Stimulated activated CD4-positive, alpha-beta T cell treated with anti-CD3 and anti-CD28 coated beads, Interleukin-1b, Interleukin-23, amount 100 ng/mL, for 1 hour (primary cell): ENCODE measurements at regions not wholly inside any gene's neighbourhood (a gene's known extent, or its start where the extent isn't known, plus 50 kb on each side); places are given as distances from the start of the nearest gene placed in this dataset.

Source experiments
- DNase-seq, 2 donors: peaks; one replicate each; pipeline ENCODE4 v3.0.0-alpha.2; 2020; ENCODE audit warnings: low read depth in 2 of 2

DNA sequence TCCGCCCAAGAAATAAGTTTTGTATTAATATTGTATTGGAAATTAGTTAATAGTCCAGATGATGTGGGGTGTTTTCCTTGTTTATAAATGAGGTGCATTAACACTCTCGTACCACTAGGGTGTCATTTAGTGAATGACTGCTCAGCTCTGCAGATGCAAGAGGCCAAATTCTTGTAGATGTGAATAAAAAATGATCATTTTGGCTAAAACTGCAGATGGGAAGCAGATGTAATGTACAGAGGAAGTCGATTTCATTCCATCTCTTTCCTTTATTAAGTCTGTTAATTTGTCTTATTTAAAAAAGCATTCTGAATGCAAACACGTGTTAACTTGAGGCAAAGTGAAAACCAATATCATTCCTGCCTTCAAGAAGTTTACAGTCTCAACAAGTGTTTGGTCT, 108.1 kb downstream of the DHX15 start:
- DNase-seq: no peak

DNA sequence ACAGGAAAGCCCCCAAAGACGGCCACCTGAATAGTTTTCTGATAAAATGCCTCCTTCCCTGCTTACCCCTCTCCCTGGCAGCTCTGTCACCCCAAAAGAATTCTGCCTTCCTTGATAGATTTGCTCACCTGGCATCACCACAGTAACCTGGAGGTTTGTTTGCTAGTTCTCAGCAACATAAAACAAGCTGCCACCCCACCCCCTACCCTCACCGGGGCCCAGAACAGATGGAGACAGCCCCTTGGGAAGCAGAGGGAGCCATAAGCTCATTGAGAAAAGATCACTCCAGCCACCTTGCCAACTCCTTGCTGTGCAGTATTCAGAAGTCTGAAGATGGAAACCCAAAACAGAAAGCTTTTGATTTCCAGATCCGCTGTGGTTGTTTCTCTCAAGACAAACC, 108.6 kb downstream of the DHX15 start:
- DNase-seq: no peak

DNA sequence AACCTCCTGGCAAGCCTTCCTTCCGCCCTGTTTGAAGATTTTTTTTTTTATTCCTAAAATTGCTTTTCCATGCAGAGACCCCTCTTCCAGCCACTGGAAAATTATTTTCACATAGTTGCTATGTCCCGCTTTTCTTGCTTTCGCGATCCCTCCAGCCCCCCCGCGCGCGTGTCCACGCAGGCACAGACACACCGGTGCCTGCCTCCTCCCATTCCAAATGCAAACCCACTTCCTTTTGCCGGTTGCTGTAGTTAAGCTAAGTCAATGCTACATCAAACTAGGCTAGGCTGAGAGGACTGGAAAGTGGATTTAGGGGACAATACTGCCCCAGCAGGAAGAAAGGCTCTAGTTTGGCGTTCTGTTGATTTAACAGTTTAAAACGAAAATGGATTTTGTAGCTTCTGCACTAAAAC, 111.0 kb downstream of the DHX15 start:
- DNase-seq: no peak

DNA sequence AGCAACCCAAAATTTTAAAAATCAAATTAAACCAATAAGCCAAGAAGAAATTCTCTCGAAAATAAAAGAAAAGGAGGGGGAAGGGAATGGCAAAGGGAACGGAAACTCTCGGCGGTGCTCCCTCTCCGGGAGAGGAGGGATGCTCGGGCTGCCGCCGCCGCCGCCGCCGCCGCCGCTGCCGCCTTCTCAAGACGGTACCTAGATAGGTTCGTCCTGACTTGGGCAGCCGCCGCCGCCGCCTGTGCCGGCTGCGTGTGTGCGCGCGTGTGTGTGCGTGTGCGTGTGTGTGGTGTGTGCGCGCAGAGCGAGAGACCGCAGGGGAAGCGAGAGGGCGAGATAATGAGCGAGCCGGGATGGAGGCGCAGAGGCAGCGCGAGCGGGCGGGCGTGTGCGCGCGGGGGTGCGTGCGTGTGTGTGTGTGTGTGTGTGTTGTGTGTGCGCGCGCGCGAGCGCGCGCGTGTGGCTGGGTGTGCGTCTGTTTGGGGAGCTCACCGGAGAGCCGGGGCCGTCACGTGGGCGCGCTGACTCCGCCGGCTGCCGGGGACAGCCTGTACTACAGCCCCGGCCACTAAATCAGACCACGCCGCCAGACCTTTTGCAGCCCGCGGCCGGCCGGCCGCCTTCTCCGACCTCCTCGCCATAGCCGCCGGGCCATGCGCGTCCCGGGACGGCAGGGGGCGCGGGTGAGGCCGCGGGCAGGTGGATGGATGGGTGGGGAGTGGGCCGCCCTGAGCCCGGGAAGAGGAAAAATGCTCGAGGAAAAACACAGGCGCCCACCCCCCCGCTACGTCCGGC, 111.6 kb downstream of the DHX15 start:
- DNase-seq: peak; percentile 17 to 32

DNA sequence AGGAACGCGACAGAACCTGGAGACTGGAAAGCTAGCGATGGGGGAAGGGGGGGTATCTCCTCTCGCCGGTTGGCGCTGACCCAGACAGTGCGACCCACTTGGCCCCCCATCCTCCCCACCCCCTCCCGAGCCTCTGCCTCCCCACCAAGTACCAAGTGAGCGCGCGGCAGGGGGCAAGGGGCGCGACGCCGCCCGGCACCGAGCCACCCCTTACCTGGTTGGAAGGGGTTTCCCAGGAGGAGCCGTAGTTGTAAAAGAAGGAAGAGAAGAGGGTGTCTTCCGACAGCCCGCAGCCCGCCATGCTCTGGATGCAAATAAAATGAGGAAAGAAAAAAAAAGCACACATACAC, 112.2 kb downstream of the DHX15 start:
- no peak for DNase-seq

DNA sequence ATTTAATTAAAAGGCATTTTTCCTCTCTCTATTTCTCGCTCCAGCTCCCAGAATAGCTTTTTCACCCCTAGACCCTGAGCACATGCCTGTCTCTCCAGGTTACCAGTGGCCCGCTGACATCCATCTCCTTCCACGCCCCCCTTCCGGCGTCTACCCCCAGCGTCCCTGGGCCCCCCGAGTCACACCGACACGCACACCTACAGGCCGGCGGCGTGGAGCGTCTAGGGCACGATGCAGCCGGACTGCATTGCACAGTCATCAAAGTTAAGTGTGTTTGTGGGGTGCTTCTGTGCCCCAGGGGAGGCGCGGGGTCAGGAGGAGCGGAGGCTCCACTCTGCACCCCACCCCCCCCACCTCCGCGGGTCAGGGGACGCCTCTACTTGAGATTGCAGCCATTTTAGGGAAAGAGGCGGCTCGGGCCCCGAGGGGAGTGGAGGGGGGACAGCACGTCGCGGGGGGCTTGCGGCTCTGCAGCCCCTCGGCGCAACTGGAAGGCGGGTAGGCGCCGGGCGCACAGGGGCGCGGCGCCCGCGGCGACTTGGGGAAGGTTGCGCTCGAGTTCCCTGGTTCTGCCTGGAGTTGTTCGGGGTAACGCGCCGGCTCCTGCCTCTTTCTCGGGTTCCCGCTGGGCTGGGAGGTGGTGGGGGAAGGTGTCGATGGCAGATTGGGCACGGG, 112.7 kb downstream of the DHX15 start:
- DNase-seq: no peak

DNA sequence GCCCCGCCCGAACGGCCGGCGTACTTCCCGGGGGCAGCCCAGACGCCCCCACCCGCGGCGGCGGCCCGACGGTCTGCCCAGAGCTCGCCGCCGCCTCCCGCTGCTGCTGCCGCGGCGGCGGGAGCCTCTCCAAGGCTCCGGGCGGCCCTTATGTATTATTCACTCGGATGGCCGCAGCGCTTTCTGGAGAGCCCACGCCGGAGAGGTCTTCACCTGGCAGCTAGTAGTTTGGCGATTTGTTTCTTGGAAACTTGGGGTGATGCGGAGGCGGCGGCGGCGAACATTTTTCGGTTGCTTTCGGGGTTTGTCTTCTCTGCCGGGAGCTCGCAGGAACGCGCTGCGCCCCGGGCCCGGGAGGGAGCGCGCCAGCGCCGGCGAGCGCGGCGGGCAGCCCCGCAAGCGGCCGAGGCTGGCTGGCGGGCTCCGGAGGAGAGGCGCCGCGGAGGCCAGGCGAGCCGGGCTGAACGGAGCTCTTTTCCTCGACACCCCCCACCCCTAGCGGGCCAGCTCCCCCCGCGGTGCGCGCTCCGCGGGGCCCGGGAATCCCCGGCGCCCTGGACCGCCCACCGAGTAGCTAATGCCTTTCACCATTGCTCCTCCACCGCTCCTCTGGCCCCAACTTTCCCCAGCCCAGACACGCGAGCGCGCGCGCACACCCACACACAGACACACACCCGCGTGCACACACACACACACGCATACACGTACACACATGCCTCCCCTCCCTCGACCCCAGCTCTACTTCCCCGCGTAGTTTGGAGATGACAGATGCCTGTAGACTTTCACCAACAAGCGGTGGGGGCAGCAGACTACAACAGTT, 113.5 kb downstream of the DHX15 start:
- DNase-seq: no peak

DNA sequence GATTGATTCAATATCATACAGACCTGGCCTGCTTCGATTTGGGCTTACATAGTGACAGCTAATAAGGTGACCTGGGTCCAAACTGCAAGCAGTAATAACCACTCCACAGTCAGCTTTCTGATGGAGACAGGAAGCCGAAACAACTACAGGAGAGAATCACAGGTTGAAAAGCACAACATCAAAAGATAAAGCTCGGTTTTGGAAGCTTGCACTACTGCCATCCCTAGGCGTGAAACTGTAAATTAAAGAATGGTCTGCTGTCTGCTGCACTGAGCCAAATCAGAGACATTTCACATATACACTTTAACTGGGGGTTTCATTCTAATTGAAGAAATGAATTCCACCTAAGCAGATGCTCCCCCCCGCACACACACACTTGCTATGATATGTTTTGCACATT, 116.3 kb downstream of the DHX15 start:
- no peak for DNase-seq

DNA sequence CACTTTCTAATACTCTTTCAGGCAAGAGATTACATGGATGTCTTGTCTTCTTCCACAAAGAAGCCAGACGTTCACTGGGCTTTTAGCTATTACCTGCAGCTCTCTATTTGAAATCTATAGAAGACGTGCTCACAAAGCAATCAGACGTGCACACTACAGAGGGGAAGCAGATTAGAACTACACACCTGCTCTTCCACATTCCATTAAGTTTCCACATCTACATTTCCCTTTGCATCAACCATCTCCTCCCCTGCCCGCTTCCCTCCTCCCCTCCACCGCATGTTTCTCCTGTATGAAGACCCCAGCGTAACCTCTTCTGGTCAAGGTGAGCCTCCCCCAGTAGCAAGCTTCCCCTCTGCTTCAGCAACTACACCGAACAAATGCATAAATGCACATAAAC, 119.8 kb downstream of the DHX15 start:
- DNase-seq: no peak

DNA sequence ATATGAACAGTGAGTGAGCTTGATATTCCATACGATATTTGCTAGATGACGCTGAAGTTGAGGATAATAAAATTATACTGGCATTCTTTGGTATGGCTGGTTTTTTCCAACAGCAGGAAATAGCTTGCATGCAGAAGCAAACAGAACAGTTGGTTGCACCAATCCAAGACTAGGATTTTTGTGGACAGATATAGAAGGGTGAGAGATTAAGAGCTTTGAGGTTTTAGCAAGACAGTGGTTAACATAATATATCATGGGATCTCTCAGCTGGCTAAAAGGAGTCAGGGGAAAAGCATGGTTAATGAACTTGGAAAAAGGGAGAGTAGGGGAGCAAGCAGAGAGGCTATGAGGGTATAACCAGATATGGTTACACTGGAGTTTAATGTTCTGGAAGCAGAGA, 127.9 kb downstream of the DHX15 start:
- no peak for DNase-seq

DNA sequence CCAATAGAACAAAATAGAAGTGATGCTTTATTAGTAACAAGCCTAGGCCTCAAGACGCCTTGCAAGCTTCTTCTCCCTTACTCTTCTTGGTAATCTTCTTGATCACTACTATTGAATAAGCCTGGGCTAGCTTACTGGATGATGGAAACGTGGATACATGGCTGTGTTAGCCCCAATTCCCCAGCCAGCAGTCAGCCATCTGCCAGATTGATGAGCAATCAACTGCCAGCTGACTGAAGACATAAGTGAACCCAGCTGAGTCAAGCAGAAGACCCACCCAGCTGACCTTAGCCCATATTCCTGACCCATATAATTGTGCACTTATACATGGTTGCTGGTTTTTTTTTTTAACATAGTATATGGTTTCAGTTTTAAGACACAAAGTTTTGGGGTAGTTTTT, 130.4 kb downstream of the DHX15 start:
- DNase-seq: no peak

DNA sequence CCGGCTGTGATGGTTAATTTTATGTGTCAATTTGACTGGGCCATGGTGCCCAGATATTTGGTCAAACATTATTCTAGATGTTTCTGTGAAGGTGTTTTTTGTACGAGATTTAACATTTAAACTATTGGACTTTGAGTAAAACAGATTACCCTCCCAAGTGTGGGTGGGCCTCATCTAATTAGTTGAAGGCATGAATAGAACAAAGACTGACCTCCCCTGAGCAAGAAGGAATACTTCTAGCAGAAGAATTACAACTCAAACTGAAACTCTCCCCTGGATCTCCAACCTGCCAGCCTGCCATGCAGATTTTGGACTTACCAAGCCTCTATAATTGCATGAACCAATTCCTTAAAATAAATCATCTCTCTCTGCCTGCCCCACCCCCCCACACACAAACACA, 132.5 kb downstream of the DHX15 start:
- DNase-seq: no peak

DNA sequence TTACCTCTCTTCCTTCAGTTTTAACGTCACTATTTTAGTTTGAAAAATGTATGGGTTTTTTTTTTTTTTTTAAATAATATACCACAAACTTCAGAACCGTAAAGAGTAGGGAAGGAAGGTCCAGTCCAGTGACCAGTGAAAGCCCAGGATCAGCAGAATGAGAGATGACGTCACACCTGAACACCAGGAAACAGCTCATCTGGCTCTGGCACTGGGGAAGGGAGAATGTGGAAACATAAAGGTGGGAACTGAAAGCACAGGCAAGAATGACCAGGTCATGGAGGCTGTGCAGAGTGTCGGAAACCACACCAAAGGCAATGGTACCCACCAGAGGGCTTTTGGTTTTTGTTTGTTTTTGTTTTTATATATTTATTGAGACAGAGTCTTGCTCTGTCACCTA, 141.2 kb downstream of the DHX15 start:
- DNase-seq: no peak

DNA sequence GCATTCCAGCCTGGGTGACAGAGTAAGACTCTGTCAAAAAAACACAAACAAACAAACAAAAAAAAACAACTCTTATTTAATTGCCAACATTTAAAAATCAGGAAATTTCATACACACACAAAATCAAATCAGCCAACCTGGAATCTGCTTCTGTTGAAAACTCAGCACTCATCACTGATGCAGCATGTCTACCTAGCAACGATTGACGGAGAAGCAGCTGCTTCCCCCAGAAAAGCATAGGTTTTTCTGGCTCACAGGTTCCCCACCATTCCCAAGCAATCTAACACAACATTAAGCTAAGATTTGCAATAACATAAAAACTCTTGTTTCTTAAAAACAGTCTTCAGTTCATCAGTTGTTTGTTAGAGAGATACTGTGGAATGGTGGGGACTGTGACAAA, 143.6 kb downstream of the DHX15 start:
- no peak for DNase-seq

DNA sequence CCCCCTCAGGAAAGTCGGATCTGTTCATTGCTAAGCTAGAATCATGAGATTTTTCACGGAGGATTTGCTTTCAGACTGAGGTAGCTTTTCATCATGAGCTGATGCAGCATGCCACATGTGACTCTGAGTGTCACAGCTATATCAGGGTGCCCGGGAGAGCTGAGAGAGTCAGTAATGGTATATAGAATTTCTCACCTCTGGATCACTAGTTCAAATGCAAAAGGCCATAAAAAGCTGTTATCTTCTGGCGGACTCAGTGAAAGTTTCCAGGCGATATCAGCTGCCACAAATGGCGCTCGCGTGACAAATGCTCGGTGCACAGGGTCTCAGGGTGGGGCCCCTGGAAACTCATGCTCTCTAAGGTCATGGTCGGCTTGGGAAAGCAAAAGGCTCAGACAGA, 150.1 kb downstream of the DHX15 start:
- DNase-seq: no peak

DNA sequence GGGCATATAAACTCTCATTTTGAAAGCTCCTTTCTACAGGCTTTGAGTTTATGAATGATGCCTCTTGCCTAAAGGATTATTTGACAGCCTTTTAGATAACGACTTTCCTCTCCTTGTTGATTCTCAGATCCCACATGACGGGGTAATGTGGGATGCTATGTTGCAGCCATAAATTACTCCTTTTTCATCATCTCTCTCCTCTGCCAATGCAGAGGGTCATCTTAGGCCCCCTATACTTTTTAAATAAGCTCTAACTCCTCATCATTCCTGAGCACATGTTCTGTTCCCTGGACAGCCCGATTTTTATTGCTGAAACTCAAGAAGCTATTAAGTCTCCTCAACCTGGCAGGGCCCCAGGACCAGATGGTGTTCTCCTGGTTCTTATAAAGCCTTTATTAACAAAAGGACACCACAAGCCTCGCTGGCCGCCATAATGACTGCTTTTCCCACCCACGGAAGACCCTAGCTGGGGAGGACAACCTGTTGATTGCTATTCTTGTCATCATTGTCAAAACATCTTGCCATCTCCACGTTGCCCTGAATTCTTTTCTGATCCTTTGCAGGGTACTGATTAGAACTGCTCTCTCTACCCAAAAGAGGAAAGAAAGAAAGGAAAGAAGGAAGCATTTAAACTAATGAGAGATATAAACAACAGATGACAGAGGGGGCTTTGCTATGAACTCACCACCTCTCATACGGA, 150.7 kb downstream of the DHX15 start:
- no peak for DNase-seq

DNA sequence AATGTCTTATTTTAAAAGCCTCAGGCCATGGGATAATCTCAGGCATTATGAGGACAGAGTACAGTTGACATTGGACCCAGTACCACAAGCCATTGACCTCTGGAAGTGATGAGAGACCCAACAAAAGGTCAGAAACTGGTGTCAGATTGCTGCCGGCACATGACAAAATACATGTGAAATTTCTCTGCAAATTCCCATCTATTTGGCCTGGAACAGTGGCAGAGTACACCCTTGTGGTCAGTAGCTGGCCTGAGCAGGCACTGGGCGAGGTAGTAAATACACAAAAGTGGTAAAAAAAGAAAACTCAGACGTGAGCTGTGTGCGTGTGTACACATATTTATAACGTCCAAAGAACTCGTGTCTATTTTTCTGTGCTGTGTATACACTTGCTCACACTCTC, 155.5 kb downstream of the DHX15 start:
- DNase-seq: no peak

DNA sequence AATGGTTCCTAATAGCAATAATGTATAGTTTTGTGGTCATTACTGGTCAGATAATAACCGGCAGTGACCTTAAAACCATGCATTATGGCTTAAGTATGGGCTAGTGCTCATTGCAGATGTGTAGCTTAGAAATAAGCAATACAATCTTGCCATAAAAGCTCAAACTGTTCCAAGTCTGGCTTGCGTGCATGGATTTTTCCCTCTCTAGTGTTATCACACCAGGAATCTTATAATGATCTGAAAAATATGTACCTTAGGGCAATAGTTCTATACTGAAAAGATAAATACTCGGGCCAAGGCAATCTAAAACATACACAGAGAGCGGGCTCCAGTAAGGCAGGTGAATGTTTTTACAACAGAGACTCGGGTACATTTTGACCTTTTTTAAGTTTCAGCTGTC, 157.8 kb downstream of the DHX15 start:
- no peak for DNase-seq

DNA sequence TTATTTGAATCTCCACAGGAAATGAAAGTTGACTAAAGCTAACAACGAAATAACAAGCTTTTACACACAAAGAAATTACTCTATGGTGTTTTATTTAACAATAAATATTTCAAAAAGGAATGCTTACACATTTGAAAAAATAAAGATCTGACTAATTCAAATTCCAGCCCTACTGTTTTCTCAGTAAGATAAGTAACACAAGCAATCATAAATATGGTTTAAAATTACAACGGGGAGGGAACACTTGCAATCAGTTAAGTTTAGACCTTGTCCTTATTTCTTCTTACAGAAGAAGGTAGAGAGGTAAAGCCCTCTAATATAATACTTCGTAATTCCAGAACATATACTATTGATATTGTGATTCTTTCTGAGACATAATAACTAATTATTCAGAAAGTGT, 158.5 kb downstream of the DHX15 start:
- DNase-seq: no peak

DNA sequence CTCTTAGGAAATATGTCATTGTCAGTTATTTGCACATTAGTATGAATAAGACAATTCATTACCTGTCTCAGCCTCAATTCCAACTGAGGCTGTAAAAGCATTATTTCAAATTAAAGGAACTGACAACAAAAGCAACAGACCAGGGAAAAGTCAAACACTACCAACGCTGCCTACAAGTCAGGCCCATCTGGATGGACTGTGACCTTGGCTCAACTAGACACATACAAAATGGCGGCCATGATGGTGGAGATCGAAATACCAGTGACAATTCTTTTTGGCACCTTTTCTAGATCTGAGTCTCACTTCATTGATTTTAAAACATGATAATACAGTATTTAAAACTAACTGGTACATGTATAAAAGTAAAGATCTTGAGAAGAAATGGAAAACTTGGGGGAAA, 160.7 kb downstream of the DHX15 start:
- DNase-seq: no peak

DNA sequence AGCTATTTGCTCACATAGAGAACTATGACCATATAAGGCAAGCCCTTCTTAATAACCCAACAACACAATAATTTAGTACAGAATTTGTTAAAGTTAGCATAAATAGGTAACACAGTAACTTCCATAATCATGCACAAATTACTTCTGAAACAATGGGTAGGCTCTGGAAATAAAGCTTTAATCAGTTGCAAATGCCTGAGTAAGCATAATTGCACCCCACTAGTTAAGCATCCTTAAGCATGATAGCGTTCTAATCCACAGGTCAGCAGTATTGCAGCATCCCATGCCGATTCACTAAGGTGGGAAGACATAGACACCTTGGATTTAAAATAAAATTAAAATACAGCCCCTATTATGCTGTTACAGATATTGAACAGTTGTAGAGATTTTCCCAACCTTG, 161.7 kb downstream of the DHX15 start:
- DNase-seq: no peak
